HuH-7.5 (cell line): ENCODE measurements at regions not wholly inside any gene's neighbourhood (a gene's known extent, or its start where the extent isn't known, plus 50 kb on each side); places are given as distances from the start of the nearest gene placed in this dataset.
"Not testable (repeated sequence)": the region's sequence is repeated elsewhere in the genome, so short reads cannot be mapped to it uniquely, and the experiment has no call there.

ENCODE experiments used
- DNase-seq: peaks from one replicate; pipeline ENCODE4 v3.0.0; 2011; ENCODE audit warnings: low spot score

GRCh38 chr3:81910244-81910852 lies 148.9 kb upstream of the GBE1 start:
- no peak for DNase-seq

- no peak for DNase-seq
These were observed 148.4 kb upstream of the GBE1 start for GRCh38 chr3:81909796-81910195.

- no peak for DNase-seq
These were observed 147.1 kb upstream of the GBE1 start for GRCh38 chr3:81908561-81908960.

GRCh38 chr3:81898336-81898735 lies 136.9 kb upstream of the GBE1 start:
- DNase-seq: no peak

- no peak for DNase-seq
These were observed 133.2 kb upstream of the GBE1 start for GRCh38 chr3:81894598-81894997.

- DNase-seq: no peak
These were observed 129.8 kb upstream of the GBE1 start for GRCh38 chr3:81891055-81891895.

- no peak for DNase-seq
These were observed 127.6 kb upstream of the GBE1 start for GRCh38 chr3:81888914-81889557.

GRCh38 chr3:81887448-81887847 lies 126.0 kb upstream of the GBE1 start:
- no peak for DNase-seq

GRCh38 chr3:81886081-81886480 lies 124.6 kb upstream of the GBE1 start:
- DNase-seq: no peak

- DNase-seq: no peak
These were observed 123.3 kb upstream of the GBE1 start for GRCh38 chr3:81884791-81885190.

GRCh38 chr3:81876826-81877225 lies 115.4 kb upstream of the GBE1 start:
- no peak for DNase-seq

GRCh38 chr3:81874738-81875137 lies 113.3 kb upstream of the GBE1 start:
- DNase-seq: no peak

GRCh38 chr3:81872566-81872965 lies 111.1 kb upstream of the GBE1 start:
- DNase-seq: no peak

GRCh38 chr3:81871358-81872155 lies 110.1 kb upstream of the GBE1 start:
- DNase-seq: no peak

GRCh38 chr3:81869382-81869781 lies 107.9 kb upstream of the GBE1 start:
- no peak for DNase-seq

- no peak for DNase-seq
These were observed 107.2 kb upstream of the GBE1 start for GRCh38 chr3:81868597-81868996.

GRCh38 chr3:81867875-81868274 lies 106.4 kb upstream of the GBE1 start:
- DNase-seq: no peak

- not testable (repeated sequence) for DNase-seq
These were observed 103.7 kb upstream of the GBE1 start for GRCh38 chr3:81865164-81865563.

- DNase-seq: no peak
These were observed 102.8 kb upstream of the GBE1 start for GRCh38 chr3:81864272-81864671.

- no peak for DNase-seq
These were observed 102.3 kb upstream of the GBE1 start for GRCh38 chr3:81863756-81864155.

- DNase-seq: no peak
These were observed 100.1 kb upstream of the GBE1 start for GRCh38 chr3:81861593-81861992.

GRCh38 chr3:81859524-81859923 lies 98.1 kb upstream of the GBE1 start:
- DNase-seq: no peak
